GM19324 (cell line): ENCODE measurements at regions not wholly inside any gene's neighbourhood (a gene's known extent, or its start where the extent isn't known, plus 50 kb on each side); places are given as distances from the start of the nearest gene placed in this dataset.

Experiments used
- ATAC-seq: cut with Tn5 transposase; IDR thresholded peaks from one replicate; pipeline ENCODE4 v1.9.1; 2021; ENCODE audit warnings: mild to moderate bottlenecking, moderate library complexity; ENCODE audit not compliant: unreplicated experiment, low FRiP score

GRCh38 chr12:84607170-84607819, 305.3 kb downstream of the SLC6A15 start:
- no peak for ATAC-seq

DNA sequence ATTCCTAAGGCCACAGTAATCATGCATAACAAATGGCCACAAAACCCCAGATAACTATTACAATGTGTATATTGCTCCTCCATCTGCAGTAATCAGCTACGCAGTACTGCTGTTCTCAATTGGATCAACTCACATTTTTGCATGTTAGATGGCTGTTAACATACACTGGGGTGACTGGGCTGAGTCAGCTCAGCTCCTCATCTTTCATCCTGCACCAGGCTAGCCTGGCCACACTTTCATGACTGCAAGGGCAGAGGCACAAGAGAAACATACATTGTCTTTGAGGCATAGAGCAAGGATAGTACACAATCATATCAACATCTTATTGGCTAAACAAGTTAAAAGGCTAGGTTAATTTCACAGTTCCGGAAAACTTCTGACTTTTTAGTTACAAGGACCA, 306.6 kb downstream of the SLC6A15 start:
- ATAC-seq: no peak

DNA sequence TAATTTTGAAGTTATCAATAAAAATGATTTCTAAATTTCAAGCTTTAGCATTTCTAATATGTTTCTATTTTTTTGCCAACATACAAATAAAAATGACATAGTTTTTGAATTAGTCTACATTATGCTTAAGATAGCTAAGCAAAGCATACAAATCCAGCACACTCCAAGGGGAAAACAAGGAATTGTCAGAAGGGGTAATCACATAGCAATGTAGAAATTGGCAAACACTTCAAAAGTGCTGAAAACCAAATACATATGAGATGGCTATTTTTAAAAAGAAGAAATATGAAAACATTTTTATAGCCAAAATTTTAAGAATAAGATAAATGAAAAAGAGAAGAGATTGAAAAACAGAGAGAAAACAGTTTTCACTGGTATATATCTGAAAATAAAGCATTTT, 308.0 kb downstream of the SLC6A15 start:
- ATAC-seq: no peak

DNA sequence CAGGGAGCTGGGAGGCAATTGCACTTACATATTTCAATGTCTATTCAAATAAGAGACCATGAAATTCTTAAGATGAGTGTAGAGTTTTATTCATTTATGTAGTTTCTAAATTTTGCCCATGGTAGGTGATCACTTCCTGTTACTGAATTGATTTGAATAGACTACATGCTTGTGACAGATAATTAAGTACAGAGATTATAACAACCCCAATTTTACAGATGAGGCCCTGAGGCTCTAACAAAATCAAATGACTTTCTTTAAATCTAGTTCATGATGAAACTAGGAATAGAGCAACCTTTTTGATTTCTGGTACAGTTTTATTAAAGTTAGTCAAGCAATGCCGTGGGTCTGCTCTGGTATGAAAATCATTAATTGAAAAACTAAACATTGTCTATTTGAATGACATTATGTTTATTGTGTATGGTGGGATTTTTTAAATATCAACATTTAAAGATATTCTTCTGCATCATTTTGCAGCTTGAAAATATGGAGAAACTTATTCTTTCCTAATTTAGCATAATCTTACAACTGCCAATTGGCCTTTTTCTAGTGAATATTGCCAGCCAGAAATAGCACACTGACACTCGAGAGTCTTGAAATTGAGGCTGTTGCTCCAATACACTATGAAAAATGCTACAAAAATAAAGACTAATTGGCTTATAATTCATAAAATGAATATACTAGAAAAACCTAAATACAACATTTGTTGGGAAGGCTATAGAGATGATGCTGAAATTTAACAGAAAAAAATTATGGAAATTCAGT, 308.9 kb downstream of the SLC6A15 start:
- no peak for ATAC-seq

- no peak for ATAC-seq
Measured at GRCh38 chr12:84601483-84601882, 311.1 kb downstream of the SLC6A15 start.

DNA sequence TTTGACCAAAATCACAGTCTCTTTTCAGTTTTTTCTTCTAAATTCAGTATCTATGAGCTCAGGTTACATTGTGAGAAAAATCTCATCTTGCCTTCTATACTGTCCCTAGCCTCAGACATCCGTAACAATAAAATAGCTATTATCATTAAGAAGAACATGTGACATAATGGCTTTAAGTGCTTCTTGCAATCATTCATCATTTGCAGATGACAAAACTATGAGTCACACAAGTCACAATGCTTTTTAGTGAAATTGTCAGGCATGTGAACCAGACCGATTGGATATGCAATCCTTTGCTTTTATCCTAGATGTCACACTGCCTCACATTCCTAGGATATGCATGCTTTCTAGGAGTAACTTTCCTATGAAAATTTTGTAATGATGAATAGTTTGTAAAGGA, 313.1 kb downstream of the SLC6A15 start:
- no peak for ATAC-seq

- ATAC-seq: no peak
Measured at GRCh38 chr12:84596266-84596665, 316.3 kb downstream of the SLC6A15 start.

DNA sequence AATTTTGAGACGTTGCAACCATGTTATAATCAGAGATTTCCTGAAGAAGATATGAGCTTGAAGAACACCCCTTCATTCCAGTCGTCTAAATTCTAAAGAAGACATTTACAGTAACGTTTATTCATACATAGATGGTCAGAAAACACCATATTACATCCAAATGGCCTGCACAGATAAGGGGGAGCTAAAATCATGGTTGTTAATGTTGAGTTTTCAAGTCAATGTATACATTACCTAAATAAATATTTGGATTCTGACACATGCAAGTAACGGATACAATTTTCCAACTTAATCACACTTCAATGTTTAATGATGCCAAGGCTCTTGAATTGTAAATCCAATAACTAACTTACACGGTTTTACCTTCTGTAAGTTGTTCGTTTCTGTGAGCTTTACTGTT, 318.4 kb downstream of the SLC6A15 start:
- ATAC-seq: no peak

DNA sequence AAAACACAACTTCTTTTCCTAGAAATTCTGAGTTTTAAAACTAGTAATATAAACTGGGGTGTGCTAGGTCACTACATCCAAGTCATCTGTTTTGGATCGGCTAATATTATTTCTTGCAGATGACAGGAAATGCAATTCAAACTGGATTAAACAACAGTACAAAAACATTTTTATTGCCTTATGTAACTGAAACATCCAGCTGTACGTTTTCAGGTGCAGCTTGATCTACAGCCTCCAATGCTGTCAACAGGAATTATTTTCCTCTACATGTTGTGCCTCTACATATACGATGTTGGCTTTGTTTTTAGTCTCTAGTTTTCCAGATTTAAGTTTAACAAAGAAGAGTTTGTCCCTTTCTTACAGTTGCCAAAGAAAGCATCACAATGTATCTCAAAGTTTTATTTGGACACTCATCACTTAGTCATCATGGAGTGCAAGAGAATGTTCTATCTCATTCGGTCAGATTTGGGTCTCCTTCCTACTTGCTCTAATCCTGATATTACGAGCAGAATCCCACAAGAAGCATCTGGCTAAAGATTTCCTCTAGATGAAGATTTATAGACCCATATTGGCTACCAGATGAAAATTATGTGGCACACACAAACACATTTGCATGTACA, 326.7 kb downstream of the SLC6A15 start:
- no peak for ATAC-seq

GRCh38 chr12:84572196-84572595, 340.4 kb downstream of the SLC6A15 start:
- ATAC-seq: no peak

- no peak for ATAC-seq
Measured at GRCh38 chr12:84562331-84562730, 350.3 kb downstream of the SLC6A15 start.

DNA sequence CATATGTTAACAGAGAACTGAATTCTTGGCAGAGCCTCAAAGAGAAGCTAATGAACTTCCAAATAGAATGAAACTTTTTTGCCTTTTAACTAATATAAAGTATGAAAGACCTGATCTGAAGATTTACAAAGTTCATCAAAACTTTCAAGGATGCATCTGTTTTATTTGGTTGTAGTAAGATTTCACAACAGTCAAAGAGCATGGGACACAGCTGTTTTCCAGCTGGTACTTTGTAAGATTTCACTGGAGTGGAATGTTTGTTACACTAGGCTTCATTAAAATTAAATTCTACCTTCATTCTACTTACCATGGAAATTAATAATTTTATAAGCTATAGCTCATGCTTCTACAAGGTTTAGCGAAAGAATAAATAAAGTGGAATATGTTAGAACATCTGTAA, 351.2 kb downstream of the SLC6A15 start:
- no peak for ATAC-seq

DNA sequence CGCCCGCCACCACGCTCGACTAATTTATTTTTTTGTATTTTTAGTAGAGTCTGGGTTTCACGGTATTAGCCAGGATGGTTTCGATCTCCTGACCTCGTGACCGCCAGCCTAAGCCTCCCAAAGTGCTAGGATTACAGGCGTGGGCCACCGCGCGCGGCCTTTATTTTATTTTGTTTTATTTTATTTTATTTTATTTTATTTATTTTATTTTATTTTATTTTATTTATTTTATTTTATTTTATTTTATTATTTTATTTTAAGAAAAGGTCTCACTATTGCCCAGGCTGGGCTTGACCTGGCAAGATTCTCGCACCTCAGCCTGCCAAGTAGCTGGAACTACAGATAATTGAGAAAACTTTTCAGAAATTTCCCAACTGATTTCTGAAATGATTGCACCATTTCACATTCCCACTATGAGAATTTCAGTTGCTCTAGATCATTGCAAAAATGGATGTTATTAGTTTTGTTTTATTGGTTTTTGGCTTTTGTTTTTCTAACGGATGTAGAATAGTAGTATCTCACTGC, 358.3 kb downstream of the SLC6A15 start:
- ATAC-seq: no peak

- ATAC-seq: no peak
Measured at GRCh38 chr12:84553331-84554117, 359.1 kb downstream of the SLC6A15 start.

DNA sequence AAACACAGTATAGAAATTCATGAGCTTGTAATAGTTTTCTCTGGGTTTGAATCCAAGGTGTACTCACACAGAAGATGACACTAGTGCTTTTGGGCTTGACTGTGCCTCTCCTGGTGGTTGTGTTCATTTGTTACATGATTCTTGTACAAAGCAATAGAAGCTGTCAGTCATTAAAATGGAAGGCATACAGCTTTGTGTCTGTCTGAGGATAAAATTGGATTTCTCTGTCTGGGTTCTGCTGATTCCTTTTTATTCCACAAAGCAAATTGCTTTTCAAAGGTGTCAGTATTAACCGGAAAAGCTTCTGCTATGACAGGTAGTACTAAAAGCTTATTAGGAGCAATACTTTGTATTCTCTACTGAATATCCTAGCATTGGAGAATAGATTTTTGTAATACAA, 361.2 kb downstream of the SLC6A15 start:
- no peak for ATAC-seq

DNA sequence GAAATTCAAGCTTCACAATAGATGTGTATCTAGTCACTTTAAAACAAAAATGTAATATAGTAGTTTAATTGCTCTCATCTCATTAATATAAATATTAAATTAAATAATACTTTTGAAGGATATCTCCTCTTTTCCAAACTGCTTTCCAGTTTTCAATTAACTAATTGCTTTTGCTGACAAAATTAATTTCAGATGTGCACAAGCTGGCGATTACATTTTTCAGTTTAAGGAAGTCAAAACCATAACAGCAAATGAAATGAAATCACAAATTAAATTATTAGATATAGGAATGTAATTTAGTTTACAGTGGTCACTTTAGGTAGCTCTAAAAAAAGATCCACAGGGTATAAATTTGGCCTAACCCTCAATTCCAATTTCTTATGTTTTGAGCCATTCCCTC, 362.1 kb downstream of the SLC6A15 start:
- no peak for ATAC-seq

DNA sequence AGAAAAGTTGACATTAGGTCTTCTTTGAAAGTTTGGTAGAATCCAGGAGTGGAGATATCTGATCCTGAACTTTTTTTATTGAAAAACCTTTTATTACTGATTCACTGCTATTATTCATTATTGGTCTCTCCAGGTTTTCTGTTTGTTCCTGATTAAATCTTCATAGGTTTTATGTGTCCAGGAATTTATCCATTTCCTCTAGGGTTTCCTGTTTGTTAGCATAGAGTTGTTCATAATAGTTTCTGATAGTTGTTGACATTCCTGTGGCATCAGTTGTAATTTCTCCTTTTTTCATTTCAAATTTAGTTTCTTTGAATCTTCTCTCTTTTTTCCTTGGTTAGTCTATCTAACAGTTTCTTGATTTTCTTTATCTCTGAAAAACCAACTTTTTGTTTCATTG, 370.3 kb downstream of the SLC6A15 start:
- no peak for ATAC-seq

DNA sequence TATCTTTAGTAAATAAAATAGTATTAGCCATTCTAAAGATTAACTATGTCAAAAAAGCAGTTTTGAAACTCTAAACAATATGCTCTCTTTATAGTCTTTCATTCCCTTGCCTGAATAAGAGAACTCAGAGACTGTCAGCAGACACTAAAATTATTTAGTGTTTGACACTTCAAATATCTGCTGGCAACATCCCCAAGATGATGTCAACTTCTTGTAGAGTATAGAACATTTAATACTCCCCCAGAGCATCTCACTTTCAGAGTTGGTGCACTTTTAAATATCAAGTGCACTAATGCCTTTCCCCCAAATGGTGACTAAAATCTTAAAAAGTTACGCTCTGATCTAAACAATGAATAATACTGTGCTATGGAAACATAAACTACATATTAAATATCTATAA, 374.9 kb downstream of the SLC6A15 start:
- ATAC-seq: no peak

GRCh38 chr12:84512751-84513150, 399.8 kb downstream of the SLC6A15 start:
- no peak for ATAC-seq

GRCh38 chr12:84508851-84509260, 403.7 kb downstream of the SLC6A15 start:
- no peak for ATAC-seq
